GM19043 (cell line): ENCODE measurements at regions not wholly inside any gene's neighbourhood (a gene's known extent, or its start where the extent isn't known, plus 50 kb on each side); places are given as distances from the start of the nearest gene placed in this dataset.
"Not testable (repeated sequence)": the region's sequence is repeated elsewhere in the genome, so short reads cannot be mapped to it uniquely, and the experiment has no call there.

Experiments
- ATAC-seq: cut with Tn5 transposase; IDR thresholded peaks from one replicate; pipeline ENCODE4 v1.9.1; 2021; ENCODE audit warnings: low read depth; ENCODE audit not compliant: unreplicated experiment

DNA sequence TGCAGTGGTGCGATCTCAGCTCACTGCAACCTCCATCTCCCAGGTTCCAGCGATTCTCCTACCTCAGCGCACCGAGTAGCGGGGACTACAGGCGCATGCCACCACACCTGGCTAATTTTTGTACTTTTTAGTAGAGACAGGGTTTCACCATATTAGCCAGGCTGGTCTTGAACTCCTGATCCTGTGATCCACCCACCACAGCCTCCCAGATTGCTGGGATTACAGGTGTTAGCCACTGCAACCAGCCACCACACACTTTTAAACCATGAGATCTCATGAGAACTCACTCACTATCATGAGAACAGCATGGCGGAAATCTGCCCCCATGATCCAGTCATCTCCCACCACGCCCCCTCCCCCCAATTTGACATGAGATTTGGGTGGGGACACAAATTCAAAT lies 636.9 kb downstream of the MCTP2 start:
- ATAC-seq, result not testable (repeated sequence)

DNA sequence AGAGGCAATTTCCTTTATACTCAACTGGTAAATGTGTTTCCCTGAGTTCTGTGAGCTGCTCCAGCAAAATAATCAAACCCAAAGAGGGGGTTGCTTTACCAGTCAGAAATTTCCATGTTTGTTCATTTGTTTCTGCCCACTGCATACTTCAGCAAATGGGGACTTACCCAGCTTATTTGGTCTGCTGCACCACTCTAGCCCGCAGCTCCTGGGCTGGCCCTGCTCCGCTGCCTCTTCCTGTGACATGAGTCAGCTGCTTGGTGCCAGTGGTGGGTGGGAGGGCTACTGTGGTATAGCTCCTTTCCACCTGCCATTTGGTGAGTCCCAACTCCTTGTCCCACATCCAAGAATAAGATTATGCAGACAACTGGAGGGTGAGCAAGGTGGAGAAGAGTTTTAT lies 644.2 kb downstream of the MCTP2 start:
- no peak for ATAC-seq

DNA sequence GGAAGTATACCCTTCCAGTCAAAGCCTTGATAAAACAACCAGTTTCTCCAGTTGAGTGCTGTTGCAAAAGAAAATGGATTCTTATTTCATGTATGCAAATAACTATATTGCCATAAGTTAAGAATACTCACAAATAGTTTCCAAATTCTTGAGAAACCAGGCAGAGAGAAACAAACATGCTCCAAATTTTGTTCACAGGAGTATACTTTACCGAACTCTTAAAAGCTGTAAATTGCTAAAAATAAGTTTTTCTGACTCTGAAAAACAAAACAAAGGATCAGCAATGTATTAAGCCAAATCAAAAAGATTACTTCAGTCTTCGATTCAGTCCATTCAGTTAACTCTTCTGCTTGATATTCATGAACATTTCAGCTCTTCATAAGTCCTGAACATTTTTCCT lies 646.5 kb downstream of the MCTP2 start:
- no peak for ATAC-seq

DNA sequence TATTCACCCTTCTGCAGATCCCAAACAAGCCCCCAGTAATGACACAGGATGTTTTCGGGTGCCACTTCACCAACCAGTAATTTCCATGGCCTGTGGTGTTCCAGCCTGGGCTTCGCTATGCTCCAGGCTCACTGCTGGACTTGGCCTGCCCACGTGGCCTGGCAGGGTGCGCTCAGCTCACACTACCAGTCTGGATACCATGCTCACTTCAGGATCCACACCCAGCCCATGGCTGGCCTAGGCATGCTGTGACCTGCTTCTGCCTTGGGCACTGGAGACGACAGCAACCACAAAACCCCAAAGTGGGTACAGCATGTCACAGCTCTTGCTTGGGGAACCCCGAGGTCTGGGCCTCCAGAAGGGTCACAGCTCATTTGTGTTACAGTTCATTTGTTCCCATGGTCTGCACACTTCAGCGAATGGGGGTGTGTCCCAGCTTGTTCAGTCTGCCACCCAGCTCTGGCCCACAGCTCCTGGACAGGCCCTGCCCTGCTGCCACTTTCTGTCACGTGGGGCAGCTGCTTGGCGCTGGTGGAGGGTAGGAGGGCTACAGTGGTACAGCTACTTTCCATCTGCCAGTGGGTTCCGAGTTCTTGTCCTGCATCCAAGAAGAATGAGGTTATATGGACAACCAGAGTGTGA lies 650.8 kb downstream of the MCTP2 start:
- no peak for ATAC-seq

DNA sequence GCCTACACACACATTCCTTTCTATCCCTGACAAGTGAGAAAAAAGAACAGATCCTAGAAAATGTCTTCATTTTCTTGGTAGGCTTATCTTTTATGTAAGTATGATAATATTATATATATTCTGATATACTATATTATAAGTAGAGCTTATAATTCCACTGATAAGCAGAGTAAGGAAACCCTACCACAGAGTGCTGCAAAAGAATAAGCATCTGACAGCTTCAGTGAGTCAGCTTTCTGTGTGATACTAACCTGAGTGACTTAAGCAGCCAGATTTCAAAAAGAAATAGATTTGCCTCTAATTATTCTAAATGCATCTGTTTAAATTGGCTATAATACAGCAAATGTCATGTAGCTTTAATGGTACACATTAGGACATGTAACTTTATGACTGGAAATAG lies 656.0 kb downstream of the MCTP2 start:
- ATAC-seq, result no peak

DNA sequence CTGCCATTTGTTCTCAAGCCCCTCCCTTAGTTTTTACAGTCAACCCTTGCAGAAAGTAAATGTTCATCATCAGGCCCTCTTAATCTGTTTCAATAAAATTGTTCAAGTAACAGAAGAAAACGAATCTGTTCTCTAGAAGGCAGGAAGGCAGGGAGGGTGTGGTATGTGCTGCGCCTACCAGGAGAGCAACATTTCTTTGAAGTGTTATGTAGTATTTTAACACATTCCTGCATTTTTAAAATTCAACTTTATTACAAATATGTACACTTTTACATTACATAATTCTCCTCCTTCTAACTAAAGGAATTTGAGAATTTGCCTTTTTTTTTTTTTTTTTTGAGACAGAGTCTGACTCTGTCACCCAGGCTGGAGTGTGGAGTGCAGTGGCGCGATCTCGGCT lies 657.8 kb downstream of the MCTP2 start:
- no peak for ATAC-seq

DNA sequence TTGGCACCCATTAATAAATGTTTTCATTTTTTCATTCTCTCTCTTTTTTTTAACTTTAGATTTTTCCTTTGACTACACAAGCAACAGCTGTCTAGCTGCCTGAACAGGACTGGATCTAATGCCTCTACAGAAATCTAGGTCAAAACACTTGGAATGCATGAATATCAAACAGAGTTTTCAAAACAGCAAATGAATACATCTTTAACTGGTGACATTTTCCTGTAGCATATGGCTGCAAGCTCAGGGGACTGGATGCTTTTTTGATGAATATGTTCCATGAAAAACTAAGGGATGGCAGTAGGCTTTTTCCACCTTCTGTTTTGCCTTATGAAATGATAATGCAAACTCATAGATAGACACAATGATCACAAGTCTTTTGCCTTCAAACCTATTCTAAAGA lies 661.7 kb downstream of the MCTP2 start:
- ATAC-seq, result no peak

DNA sequence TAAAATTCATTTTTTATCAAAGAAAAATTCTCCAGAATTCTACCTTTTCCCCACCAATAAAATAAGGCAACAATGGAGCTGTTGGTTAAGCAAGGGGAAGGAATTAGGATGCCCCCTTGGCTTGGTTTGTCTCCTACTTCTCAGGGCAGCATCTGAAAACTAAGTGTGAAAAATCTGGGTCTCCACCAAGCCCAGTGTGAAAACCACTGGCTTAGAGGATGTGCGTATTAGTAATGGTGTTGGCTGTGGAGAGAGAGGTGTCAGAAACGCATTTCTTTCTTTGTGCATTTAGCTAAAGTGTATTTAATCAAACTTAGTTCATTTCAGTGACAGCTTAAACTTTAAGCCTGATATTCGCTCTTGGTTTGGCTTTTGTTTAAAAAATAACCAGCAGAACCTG lies 662.7 kb downstream of the MCTP2 start:
- no peak for ATAC-seq

DNA sequence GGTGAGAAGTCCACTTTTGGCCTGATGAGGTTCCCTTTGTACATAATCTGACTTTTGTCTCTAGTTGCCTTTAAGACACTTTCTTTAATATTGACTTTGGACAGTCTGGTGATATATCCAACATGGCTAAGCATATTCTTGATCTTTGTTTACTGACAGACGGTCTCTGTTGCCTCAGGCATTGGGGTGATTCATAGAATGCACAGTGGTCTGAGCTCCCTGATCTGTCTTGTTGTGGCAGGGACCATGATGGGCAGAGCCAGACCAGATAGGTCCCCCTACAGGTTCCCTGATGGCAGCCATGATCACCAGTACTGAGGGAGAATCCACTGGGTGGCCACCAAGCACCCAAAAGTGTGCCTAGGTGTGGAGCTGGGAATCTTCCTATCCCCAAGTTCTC lies 678.1 kb downstream of the MCTP2 start:
- no peak for ATAC-seq

DNA sequence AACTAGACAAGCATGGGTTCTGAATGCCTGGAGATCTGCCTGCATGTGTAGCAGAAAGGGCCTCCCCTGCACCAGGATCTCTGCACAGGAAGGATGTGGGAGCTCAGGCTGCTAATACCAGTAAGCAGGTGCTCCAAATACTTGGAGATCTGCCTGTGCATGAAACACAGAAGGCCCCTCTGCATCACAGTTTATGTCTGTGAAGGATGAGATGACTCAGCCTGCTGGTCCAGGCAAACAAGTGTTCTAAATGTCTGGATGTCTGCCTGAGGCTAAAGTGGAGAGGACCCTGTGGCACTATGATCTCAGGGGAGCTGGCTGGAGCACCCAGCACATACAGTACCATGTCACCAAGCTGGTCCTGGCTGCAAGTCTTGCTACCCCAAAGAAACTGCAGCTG lies 678.8 kb downstream of the MCTP2 start:
- ATAC-seq, result no peak

DNA sequence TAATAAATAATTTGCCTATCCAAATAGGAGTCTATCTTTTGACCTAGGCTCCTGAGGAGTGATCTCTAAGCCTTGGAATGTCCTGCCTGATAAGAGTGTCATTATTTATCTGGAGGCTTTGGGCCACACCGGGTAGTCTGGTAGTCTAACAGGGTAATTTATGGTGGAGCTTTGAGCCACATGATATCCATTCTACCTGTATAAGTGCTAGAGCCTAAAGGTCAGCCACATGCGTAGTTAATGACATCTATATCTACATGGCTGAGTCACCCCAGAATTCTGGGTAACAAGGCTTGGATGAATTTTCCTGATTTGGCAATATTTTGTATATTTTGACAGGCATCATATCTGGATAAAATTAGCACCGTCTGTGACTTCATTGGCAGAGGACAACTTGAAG lies 681.4 kb downstream of the MCTP2 start:
- ATAC-seq, result no peak

DNA sequence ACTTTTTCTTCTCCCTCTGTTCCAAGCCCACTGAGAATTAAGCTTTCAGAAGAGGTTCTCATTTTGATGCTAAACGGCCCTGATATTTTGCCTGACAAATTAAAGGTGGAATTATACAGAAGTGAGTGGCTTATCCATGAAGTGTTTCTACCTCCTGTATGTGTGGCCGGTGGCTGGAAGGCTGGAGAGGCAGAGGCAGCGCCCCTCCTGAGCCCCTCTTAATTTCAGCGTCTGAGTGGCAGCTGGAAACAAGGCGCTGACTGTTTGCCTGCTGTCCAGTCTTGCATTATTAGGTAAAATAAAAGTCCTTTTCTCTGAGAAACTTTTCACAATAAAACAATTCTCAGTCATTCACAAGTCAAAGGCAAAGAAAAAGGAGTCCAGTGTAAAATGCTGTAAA lies 685.7 kb downstream of the MCTP2 start:
- no peak for ATAC-seq

DNA sequence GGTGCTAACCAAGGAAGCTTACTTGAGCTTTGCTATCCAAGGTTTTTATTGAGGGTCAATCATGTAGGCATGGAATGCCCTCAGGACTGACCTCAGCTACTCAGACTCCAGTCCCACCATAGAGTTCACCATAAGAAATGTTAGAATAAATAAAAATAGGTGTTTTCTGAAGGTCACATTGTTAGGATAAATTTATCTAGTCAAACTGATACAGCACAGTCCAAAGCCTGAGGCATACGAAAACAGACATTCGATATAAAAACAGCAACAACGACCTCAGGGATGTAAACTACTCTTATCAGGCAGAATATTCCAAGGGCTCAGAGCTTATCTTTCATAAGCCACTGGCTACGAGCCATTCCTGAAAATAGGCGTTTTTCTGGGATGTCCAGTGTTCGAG lies 690.6 kb downstream of the MCTP2 start:
- no peak for ATAC-seq

DNA sequence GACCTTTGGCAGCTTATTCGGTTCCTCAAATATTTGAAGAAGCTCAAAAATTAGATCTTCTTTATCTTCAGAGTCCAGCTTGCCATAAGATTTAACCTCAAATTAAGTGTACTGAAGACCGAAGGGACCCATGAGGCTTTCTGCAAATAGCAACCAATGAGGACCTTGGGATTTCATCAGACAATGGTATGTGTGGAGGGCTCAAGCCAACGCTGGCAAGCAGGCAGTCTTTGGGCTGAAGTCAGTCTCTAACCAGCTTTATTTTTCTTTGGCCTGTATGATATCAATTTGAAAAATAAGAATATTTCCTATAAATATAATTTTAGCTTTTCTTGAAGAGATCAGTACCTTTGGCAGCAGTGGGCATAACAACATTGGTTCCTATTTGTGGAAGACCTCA lies 692.7 kb downstream of the MCTP2 start:
- no peak for ATAC-seq

DNA sequence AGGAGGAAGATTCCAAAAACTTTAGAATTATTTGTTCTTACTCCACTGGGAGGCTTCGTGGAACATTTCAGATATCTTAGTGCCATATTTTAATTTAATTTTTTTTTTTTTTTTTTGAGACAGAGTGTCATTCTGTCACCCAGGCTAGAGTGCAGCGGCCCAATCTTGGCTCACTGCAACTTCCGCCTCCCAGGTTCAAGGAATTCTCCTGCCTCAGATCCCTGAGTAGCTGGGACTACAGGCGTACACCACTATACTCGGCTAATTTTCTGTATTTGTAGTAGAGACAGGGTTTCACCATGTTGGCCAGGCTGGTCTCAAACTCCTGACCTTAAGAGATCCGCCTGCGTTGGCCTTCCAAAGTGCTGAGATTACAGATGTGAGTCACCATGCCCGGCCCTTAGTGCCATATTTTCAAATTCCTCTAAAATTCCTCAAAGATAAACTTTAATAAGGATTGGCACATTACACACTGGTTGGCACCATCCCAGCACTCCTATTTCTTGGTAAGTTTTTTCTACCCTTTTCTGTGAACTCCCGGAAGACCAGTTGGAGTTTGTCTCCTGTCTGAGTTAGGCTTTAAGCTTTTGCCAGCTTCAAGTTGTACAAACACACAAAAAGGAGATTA lies 693.7 kb downstream of the MCTP2 start:
- no peak for ATAC-seq

DNA sequence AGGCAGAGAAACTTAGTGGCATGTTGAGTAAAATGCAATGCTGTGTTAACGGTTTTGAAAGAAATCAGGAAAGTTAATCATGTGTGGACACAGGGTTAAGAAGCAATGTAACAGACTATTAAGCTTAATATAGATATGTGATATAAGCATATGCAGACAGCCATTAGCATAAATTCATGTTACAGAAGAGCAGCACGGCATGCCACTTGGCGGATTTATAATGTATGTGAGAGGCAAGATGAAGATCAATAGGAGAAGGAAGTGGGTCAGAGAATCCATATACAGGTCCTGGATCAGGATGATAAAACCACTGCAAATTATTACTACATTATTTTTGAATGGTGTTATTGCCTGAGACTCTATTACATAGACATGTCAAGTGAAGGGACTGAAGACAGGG lies 694.3 kb downstream of the MCTP2 start:
- no peak for ATAC-seq

DNA sequence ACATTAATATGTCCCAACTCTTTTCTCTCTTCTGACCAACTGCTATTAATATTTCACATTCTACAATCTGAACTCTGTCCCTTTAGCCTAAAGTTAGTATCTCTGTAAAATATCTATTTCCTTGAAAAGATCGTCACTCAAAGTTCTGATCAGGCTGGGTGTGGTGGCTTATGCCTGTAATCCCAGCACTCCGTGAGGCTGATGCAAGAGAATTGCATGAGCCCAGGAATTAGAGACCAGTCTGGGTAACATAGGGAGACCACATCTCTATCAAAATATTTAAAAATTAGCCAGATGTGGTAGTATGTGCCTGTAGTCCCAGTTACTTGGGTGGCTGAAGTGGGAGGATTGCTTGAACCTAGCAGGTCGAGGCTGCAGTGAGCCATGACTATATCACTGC lies 695.6 kb downstream of the MCTP2 start:
- ATAC-seq, result no peak

DNA sequence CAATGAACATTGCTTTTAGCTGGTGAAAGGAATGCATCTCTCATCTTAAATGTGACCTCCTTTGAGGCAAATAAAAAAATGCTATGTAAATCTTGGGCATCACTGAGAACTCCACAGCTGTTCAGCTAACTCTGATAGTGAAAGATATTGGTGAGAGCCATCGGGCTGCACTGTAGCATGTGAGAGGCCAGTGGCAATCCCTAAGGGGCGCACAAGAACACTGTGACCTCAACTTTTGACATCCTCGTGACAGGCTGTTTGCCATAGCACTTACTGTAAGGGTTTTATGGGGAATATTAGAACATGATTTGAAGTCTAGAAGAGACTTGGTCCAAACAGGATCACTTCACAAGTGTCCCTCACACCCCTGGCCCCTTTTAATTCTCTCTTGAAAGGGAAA lies 697.9 kb downstream of the MCTP2 start:
- no peak for ATAC-seq

DNA sequence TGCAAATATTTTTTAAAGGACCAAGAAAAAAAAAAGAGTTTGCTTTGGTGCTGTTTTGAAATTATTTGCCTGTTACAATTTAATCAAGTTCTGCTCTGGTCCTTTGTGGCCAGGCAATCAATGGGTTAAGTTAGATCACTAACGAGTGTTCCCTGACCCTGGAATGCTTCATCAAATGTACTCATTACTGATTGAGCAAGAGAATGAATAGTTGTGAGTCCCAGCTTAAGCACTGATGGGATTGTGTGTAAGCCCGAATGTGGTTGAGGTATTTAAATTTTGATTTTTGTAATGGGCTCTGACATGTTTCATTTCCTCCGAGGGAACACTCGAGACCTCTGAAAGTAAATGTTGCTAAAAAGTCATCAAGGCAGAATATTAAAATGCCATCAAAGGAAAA lies 699.1 kb downstream of the MCTP2 start:
- ATAC-seq, result no peak

DNA sequence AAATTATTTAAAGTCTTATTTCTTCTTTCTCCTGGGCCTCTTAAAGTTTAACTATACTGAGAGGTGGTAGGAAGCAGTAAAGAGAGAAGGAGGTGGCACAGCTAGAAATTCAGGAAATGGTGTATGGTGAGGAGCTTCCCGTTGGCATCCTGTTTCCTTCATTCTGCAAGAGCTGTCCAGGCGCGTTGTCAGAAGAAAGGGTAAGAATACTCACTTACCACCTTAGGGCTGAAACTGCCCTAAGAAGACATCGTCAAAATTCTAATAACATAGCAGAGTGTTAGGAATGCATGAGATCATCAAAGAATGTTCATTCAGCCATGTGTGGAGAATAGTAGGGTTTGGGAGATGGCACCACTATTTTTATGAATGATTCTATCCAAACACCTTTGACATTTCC lies 699.6 kb downstream of the MCTP2 start:
- ATAC-seq, result no peak

DNA sequence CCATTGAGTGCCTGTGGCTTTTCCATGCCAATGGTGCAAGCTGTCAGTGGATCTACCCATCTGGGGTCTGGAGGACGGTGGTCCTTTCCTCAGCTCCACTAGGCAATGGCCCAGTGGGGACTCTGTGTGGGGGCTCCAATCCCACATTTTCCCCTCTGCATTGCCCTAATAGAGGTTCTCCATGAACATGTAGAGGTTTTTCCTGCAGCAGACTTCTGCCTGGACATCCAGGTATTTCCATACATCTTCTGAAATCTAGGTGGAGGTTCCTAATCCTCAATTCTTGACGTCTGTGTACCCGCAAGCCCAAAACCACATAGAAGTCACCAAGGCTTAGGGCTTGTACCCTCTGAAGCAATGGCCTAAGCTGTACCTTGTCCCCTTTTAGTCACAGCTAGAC lies 703.1 kb downstream of the MCTP2 start:
- ATAC-seq, result no peak

DNA sequence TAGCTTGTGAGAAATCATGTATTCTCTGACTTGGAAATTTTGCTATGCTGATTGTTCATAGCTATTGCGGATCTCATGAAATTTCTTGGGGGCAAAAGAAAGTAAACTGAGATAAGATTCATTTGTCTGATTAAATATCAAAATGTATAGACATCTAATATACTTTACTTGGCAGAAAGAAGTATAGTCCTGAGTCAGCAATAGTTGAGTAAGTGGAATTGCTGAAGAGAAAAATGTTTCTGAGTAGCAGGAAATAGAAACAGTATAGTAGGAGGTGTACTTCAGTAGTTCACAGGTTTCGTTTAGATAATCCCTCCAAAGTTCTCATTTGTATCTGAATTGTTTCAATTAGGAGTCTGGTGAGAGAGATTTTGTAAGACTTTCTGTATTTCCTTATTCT lies 705.9 kb downstream of the MCTP2 start:
- ATAC-seq, result no peak

DNA sequence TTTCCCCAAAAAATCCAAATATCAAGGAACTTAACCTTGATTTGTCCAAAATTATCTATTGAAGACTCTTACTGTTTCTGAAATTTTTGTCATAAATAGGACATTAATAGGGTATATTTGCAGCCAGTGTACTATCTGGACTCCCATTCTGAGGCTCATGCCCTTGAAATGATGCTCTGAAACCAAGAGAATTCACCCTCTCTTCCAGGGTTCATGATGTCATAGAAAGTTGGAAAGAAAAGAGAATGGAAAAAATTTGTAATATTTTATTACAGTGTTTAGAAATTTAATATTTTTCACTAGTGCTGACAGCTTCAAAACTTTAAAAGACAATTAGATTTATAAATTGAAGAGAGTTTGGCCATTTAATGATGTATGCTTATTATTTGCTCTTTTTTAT lies 712.5 kb downstream of the MCTP2 start:
- ATAC-seq, result no peak
